ENCODE measurements at regions not wholly inside any gene's neighbourhood (a gene's known extent, or its start where the extent isn't known, plus 50 kb on each side); places are given as distances from the start of the nearest gene placed in this dataset.
"Not testable (repeated sequence)": the region's sequence is repeated elsewhere in the genome, so short reads cannot be mapped to it uniquely, and the experiment has no call there.

- Histone ChIP-seq H2BK15ac (ENCODE audit: low read depth, low read length) (no peak overlapping the region), H4K5ac (ENCODE audit: insufficient read length, low read depth, low read length) (no peak overlapping the region), H3K56ac (ENCODE audit: insufficient read length, low read depth, low read length) (no peak overlapping the region), H3K23ac (ENCODE audit: insufficient read length, low read depth, low read length) (no peak overlapping the region), H4K8ac (replicated peaks; ENCODE audit: insufficient read length, low read depth, low read length) (no peak overlapping the region), H3K4ac (ENCODE audit: low read depth, low read length) (no peak overlapping the region), H4K20me1 (ENCODE audit: control insufficient read depth, insufficient read depth, insufficient read length) (no peaks in the 10 kb centered on the region), H2BK5ac (ENCODE audit: insufficient read length, low read length) (no peak overlapping the region), H3K23me2 (ENCODE audit: insufficient read length, low read depth, low read length, poor library complexity, severe bottlenecking) (no peaks in the 10 kb centered on the region), H3K27ac (ENCODE audit: insufficient read length, low read depth, low read length) (no peak overlapping the region), H4K91ac (ENCODE audit: insufficient read length, low read depth, low read length) (no peak overlapping the region), H3K27me3 (ENCODE audit: insufficient read depth, low read length) (no peaks in the 10 kb centered on the region), H2BK12ac (ENCODE audit: insufficient read length, low read depth, low read length) (no peak overlapping the region), H2AK5ac (ENCODE audit: insufficient read length, low read length) (no peak overlapping the region), H3K9ac (ENCODE audit: extremely low read depth, insufficient read length, low read length) (no peak overlapping the region), H3K9me3 (ENCODE audit: control insufficient read depth, low read depth, low read length) (no peaks in the 10 kb centered on the region), H2AFZ (ENCODE audit: low read length) (no peak overlapping the region), H3K79me1 (ENCODE audit: insufficient read depth, low read depth, low read length, poor library complexity, severe bottlenecking) (no peaks in the 10 kb centered on the region), H3K79me2 (ENCODE audit: insufficient read depth, low read length) (no peaks in the 10 kb centered on the region), H3K14ac (ENCODE audit: insufficient read depth, low read length) (no peak overlapping the region), H3K4me2 (ENCODE audit: insufficient read depth, insufficient read length, low read length) (no peak overlapping the region), H3K18ac (ENCODE audit: insufficient read length, low read depth, low read length) (no peak overlapping the region), H2BK20ac (ENCODE audit: low read depth, low read length, poor library complexity, severe bottlenecking) (no peak overlapping the region), H3K4me1 (ENCODE audit: insufficient read depth, low read length) (no peaks in the 10 kb centered on the region), H3T11ph (ENCODE audit: low read length) (no peak overlapping the region), H2BK120ac (ENCODE audit: low read depth, low read length, poor library complexity, severe bottlenecking) (no peak overlapping the region)
- no peaks in the 10 kb centered on the region for H3K27me3 Mint-ChIP-seq (ENCODE audit: low read depth)
- DNase-seq, result no peak
- TF ChIP-seq, protein P1, sequence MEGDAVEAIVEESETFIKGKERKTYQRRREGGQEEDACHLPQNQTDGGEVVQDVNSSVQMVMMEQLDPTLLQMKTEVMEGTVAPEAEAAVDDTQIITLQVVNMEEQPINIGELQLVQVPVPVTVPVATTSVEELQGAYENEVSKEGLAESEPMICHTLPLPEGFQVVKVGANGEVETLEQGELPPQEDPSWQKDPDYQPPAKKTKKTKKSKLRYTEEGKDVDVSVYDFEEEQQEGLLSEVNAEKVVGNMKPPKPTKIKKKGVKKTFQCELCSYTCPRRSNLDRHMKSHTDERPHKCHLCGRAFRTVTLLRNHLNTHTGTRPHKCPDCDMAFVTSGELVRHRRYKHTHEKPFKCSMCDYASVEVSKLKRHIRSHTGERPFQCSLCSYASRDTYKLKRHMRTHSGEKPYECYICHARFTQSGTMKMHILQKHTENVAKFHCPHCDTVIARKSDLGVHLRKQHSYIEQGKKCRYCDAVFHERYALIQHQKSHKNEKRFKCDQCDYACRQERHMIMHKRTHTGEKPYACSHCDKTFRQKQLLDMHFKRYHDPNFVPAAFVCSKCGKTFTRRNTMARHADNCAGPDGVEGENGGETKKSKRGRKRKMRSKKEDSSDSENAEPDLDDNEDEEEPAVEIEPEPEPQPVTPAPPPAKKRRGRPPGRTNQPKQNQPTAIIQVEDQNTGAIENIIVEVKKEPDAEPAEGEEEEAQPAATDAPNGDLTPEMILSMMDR (conservative IDR thresholded peaks at IDR 0.05), result no peak
- no peaks in the 10 kb centered on the region for H3K4me1 Mint-ChIP-seq
- WGBS (ENCODE audit: extremely low coverage, insufficient read length, low lambda C conversion rate), result no CpG with 5 or more reads among the region's 2 CpGs
- no peaks in the 10 kb centered on the region for H3K36me3 Mint-ChIP-seq (ENCODE audit: insufficient read depth in 1 of 3, low read depth in 3 of 3)
- H3K4me3 Mint-ChIP-seq, result no peak overlapping the region
- no peaks in the 10 kb centered on the region for H3K9me3 Mint-ChIP-seq
- H3K27ac Mint-ChIP-seq, result no peak overlapping the region
These were observed 933.8 kb downstream of the TLE1 start for GRCh38 chr9:80755586-80755985.

DNA sequence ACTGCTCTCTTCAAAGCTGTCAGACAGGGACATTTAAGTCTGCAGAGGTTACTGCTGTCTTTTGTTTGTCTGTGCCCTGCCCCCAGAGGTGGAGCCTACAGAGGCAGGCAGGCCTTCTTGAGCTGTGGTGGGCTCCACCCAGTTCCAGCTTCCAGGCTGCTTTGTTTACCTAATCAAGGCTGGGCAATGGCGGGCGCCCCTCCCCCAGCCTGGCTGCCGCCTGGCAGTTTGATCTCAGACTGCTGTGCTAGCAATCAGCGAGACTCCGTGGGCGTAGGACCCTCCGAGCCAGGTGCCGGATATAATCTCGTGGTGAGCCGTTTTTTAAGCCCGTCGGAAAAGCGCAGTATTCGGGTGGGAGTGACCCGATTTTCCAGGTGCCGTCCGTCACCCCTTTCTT is 942.3 kb downstream of the TLE1 start:
- not testable (repeated sequence) for H3K9ac ChIP-seq (ENCODE audit: extremely low read depth, insufficient read length, low read length); H3K27me3 Mint-ChIP-seq (ENCODE audit: low read depth); H4K20me1 ChIP-seq (ENCODE audit: control insufficient read depth, insufficient read depth, insufficient read length); H3T11ph ChIP-seq (ENCODE audit: low read length); H2BK20ac ChIP-seq (ENCODE audit: low read depth, low read length, poor library complexity, severe bottlenecking); H3K9me3 Mint-ChIP-seq; H2BK5ac ChIP-seq (ENCODE audit: insufficient read length, low read length); H3K4me2 ChIP-seq (ENCODE audit: insufficient read depth, insufficient read length, low read length); H3K56ac ChIP-seq (ENCODE audit: insufficient read length, low read depth, low read length); H3K4ac ChIP-seq (ENCODE audit: low read depth, low read length); H4K5ac ChIP-seq (ENCODE audit: insufficient read length, low read depth, low read length); H3K27ac ChIP-seq (ENCODE audit: insufficient read length, low read depth, low read length); DNase-seq; H3K27ac Mint-ChIP-seq; H2AK5ac ChIP-seq (ENCODE audit: insufficient read length, low read length); H2BK12ac ChIP-seq (ENCODE audit: insufficient read length, low read depth, low read length); H3K79me1 ChIP-seq (ENCODE audit: insufficient read depth, low read depth, low read length, poor library complexity, severe bottlenecking); H3K14ac ChIP-seq (ENCODE audit: insufficient read depth, low read length); H3K18ac ChIP-seq (ENCODE audit: insufficient read length, low read depth, low read length); H4K8ac ChIP-seq (replicated peaks; ENCODE audit: insufficient read length, low read depth, low read length); H3K4me1 ChIP-seq (ENCODE audit: insufficient read depth, low read length); H3K79me2 ChIP-seq (ENCODE audit: insufficient read depth, low read length); H3K9me3 ChIP-seq (ENCODE audit: control insufficient read depth, low read depth, low read length); H3K23me2 ChIP-seq (ENCODE audit: insufficient read length, low read depth, low read length, poor library complexity, severe bottlenecking); H3K27me3 ChIP-seq (ENCODE audit: insufficient read depth, low read length); H3K4me1 Mint-ChIP-seq; H2BK120ac ChIP-seq (ENCODE audit: low read depth, low read length, poor library complexity, severe bottlenecking); H4K91ac ChIP-seq (ENCODE audit: insufficient read length, low read depth, low read length); H3K36me3 Mint-ChIP-seq (ENCODE audit: insufficient read depth in 1 of 3, low read depth in 3 of 3); H2BK15ac ChIP-seq (ENCODE audit: low read depth, low read length); H2AFZ ChIP-seq (ENCODE audit: low read length); H3K23ac ChIP-seq (ENCODE audit: insufficient read length, low read depth, low read length)
- WGBS (ENCODE audit: extremely low coverage, insufficient read length, low lambda C conversion rate), result no CpG with 5 or more reads among the region's 17 CpGs
- peak overlapping the region in 1 of 2 experiments; percentile 54; a peak in 2 of 5 replicates for H3K4me3 Mint-ChIP-seq

Data from H9 (cell line).